ENCODE measurements at regions not wholly inside any gene's neighbourhood (a gene's known extent, or its start where the extent isn't known, plus 50 kb on each side); places are given as distances from the start of the nearest gene placed in this dataset.
"Not testable (repeated sequence)": the region's sequence is repeated elsewhere in the genome, so short reads cannot be mapped to it uniquely, and the experiment has no call there.

- no peak overlapping the region for H3K27ac Mint-ChIP-seq
- H3K4me1 Mint-ChIP-seq = no peaks in the 10 kb centered on the region
- H3K9me3 Mint-ChIP-seq = peaks cover 0 to 6% of the 10 kb centered on the region in 2 donors
- H3K27me3 Mint-ChIP-seq = no peaks in the 10 kb centered on the region
- no peaks in the 10 kb centered on the region for H3K36me3 Mint-ChIP-seq
- DNase-seq = no peak
- no peak for ATAC-seq (replicated peaks)
- no peak overlapping the region for H3K4me3 Mint-ChIP-seq
These were observed 451.4 kb upstream of the NPAP1 start for GRCh38 chr15:24224161-24224560.

GRCh38 chr15:24228922-24229321 is 446.7 kb upstream of the NPAP1 start:
- H3K27me3 Mint-ChIP-seq; H3K4me3 Mint-ChIP-seq; DNase-seq; H3K36me3 Mint-ChIP-seq; H3K27ac Mint-ChIP-seq; H3K4me1 Mint-ChIP-seq; ATAC-seq (replicated peaks): not testable (repeated sequence)
- peaks cover 11 to 12% of the 10 kb centered on the region in 2 donors for H3K9me3 Mint-ChIP-seq

GRCh38 chr15:24233134-24233533 is 442.4 kb upstream of the NPAP1 start:
- ATAC-seq (replicated peaks); H3K4me1 Mint-ChIP-seq; H3K4me3 Mint-ChIP-seq; H3K27me3 Mint-ChIP-seq; DNase-seq; H3K36me3 Mint-ChIP-seq; H3K27ac Mint-ChIP-seq: not testable (repeated sequence)
- H3K9me3 Mint-ChIP-seq = peaks cover 12 to 14% of the 10 kb centered on the region in 2 donors

GRCh38 chr15:24240580-24240979 is 435.0 kb upstream of the NPAP1 start:
- not testable (repeated sequence) for H3K36me3 Mint-ChIP-seq; DNase-seq; H3K4me1 Mint-ChIP-seq; H3K27me3 Mint-ChIP-seq; ATAC-seq (replicated peaks); H3K27ac Mint-ChIP-seq; H3K4me3 Mint-ChIP-seq; H3K9me3 Mint-ChIP-seq

- H3K36me3 Mint-ChIP-seq; H3K4me1 Mint-ChIP-seq; H3K27me3 Mint-ChIP-seq; H3K27ac Mint-ChIP-seq; ATAC-seq (replicated peaks); H3K4me3 Mint-ChIP-seq; DNase-seq: not testable (repeated sequence)
- H3K9me3 Mint-ChIP-seq = peaks cover 7 to 14% of the 10 kb centered on the region in 2 donors
These were observed 416.5 kb upstream of the NPAP1 start for GRCh38 chr15:24259106-24259505.

GRCh38 chr15:24260407-24260806 is 415.2 kb upstream of the NPAP1 start:
- not testable (repeated sequence) for H3K27ac Mint-ChIP-seq; H3K4me3 Mint-ChIP-seq; H3K36me3 Mint-ChIP-seq; H3K9me3 Mint-ChIP-seq; H3K27me3 Mint-ChIP-seq; ATAC-seq (replicated peaks); DNase-seq; H3K4me1 Mint-ChIP-seq

GRCh38 chr15:24260854-24261253 is 414.7 kb upstream of the NPAP1 start:
- not testable (repeated sequence) for H3K27ac Mint-ChIP-seq; H3K9me3 Mint-ChIP-seq; ATAC-seq (replicated peaks); H3K27me3 Mint-ChIP-seq; H3K4me1 Mint-ChIP-seq; DNase-seq; H3K36me3 Mint-ChIP-seq; H3K4me3 Mint-ChIP-seq

GRCh38 chr15:24268536-24269165 is 406.9 kb upstream of the NPAP1 start:
- H3K27ac Mint-ChIP-seq; H3K4me1 Mint-ChIP-seq; ATAC-seq (replicated peaks); H3K4me3 Mint-ChIP-seq; H3K9me3 Mint-ChIP-seq; DNase-seq; H3K27me3 Mint-ChIP-seq; H3K36me3 Mint-ChIP-seq: not testable (repeated sequence)

GRCh38 chr15:24269166-24269571 is 406.4 kb upstream of the NPAP1 start:
- no peak for DNase-seq
- peaks cover 6 to 8% of the 10 kb centered on the region in 2 donors for H3K9me3 Mint-ChIP-seq
- no peak overlapping the region for H3K27ac Mint-ChIP-seq
- H3K27me3 Mint-ChIP-seq = no peaks in the 10 kb centered on the region
- no peak for ATAC-seq (replicated peaks)
- H3K4me3 Mint-ChIP-seq = no peak overlapping the region
- H3K4me1 Mint-ChIP-seq = peaks cover 0 to 1% of the 10 kb centered on the region in 2 donors
- no peaks in the 10 kb centered on the region for H3K36me3 Mint-ChIP-seq

- H3K27ac Mint-ChIP-seq = no peak overlapping the region
- ATAC-seq (replicated peaks) (no peak), DNase-seq (no peak)
- H3K27me3 Mint-ChIP-seq = no peaks in the 10 kb centered on the region
- H3K4me1 Mint-ChIP-seq = peaks cover 0 to 1% of the 10 kb centered on the region in 2 donors
- no peak overlapping the region for H3K4me3 Mint-ChIP-seq
- no peaks in the 10 kb centered on the region for H3K36me3 Mint-ChIP-seq
- peaks cover 3 to 8% of the 10 kb centered on the region in 2 donors for H3K9me3 Mint-ChIP-seq
These were observed 405.7 kb upstream of the NPAP1 start for GRCh38 chr15:24269923-24270322.

GRCh38 chr15:24271496-24272244 is 403.9 kb upstream of the NPAP1 start:
- not testable (repeated sequence) for H3K4me1 Mint-ChIP-seq; H3K4me3 Mint-ChIP-seq; H3K27ac Mint-ChIP-seq; ATAC-seq (replicated peaks); H3K36me3 Mint-ChIP-seq; DNase-seq; H3K27me3 Mint-ChIP-seq; H3K9me3 Mint-ChIP-seq

- no peak for DNase-seq
- Mint-ChIP-seq H3K27ac (no peak overlapping the region), H3K4me1 (no peaks in the 10 kb centered on the region), H3K27me3 (no peaks in the 10 kb centered on the region), H3K9me3 (no peaks in the 10 kb centered on the region), H3K36me3 (no peaks in the 10 kb centered on the region), H3K4me3 (no peak overlapping the region)
- ATAC-seq (replicated peaks) = no peak
These were observed 382.7 kb upstream of the NPAP1 start for GRCh38 chr15:24292837-24293236.

- not testable (repeated sequence) for H3K9me3 Mint-ChIP-seq; ATAC-seq (replicated peaks); H3K27ac Mint-ChIP-seq; H3K36me3 Mint-ChIP-seq; H3K4me1 Mint-ChIP-seq; DNase-seq; H3K27me3 Mint-ChIP-seq; H3K4me3 Mint-ChIP-seq
These were observed 374.7 kb upstream of the NPAP1 start for GRCh38 chr15:24300804-24301368.

GRCh38 chr15:24301999-24302398 is 373.6 kb upstream of the NPAP1 start:
- H3K36me3 Mint-ChIP-seq; DNase-seq; H3K4me3 Mint-ChIP-seq; H3K9me3 Mint-ChIP-seq; H3K27me3 Mint-ChIP-seq; H3K27ac Mint-ChIP-seq; ATAC-seq (replicated peaks); H3K4me1 Mint-ChIP-seq: not testable (repeated sequence)

GRCh38 chr15:24304747-24305146 is 370.8 kb upstream of the NPAP1 start:
- H3K27me3 Mint-ChIP-seq; DNase-seq; H3K27ac Mint-ChIP-seq; ATAC-seq (replicated peaks); H3K36me3 Mint-ChIP-seq; H3K4me1 Mint-ChIP-seq; H3K9me3 Mint-ChIP-seq; H3K4me3 Mint-ChIP-seq: not testable (repeated sequence)

All from stimulated activated naive B cell treated with anti-CD40 and anti-IgM and Interleukin-4, amounts not matched to agents 10 μg/mL and 1 μg/mL and 100 μg/mL, for 72 hours (primary cell).